Stimulated activated CD8-positive, alpha-beta memory T cell treated with anti-CD3 and anti-CD28 coated beads, Interleukin-12 subunit alpha, Interleukin-12 subunit beta, amount 100 ng/mL, for 4 hours (primary cell): ENCODE measurements at regions not wholly inside any gene's neighbourhood (a gene's known extent, or its start where the extent isn't known, plus 50 kb on each side); places are given as distances from the start of the nearest gene placed in this dataset.

ENCODE experiments used
- DNase-seq: peaks from one replicate; pipeline ENCODE4 v3.0.0-alpha.2; 2020; ENCODE audit warnings: low read depth

DNA sequence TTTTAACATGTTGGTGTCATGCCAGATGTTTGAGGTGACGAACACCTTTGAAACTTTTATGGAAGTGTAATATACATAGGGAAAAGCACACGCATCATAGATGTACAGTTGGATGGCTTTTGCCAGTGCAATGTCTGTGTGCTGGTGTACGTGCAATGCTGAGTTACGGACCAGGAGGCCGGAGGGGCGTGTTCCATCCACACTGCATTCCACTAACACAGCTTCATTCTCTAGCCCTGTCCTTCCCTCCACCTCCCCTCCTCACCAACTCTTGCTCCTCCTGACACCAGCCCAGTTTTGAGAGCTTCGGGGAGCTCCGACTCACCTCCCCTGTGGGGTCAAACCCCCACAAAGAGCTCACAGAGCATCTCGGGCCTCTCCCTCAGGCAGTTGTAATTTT lies 358.8 kb downstream of the C16orf95 start:
- DNase-seq: no peak

DNA sequence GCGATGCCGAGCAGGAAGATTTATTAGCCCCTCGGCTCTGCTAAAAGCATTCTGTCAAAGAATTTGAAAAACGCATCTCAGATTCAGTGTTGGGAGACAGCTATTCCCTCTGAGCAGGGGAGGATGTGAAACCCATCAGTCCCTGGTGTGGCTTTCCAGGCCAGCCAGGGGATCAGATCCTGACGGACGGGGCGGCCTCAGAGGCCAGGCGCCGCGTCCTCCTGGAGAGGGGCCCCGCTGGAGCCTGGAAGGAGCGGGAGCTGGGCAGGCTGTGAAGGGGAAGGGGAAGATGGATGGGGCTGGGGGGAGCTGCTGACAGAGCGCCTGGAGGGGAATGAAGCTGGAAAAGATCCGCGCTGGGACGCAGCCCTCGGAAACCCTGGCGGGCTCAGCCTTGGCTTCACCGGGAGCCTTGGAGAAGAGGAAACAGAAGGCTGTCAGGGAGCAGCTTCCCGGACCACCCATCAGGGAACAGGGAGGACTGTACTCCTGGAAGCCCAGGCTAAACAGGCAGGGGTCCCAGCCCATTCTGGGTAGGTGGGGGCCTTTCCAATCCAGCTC lies 358.0 kb downstream of the C16orf95 start:
- DNase-seq: no peak

DNA sequence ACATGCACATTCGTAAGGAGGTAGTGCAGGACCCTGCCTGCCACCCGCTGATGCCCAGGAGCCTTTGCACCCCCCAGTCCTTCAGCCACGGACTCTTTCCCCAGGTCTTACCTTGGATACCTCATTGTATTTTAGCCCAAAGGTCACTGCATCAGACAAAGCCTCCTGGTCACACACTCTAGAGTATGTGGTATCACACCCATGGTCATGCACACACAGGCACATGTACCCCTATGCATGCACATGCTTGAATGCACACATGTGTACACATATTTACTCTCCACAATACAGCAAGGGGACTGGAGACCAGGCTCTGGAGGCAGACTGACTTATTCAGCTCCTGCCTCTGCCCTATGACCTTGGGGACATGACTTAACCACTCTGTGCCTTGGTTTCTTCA lies 357.5 kb downstream of the C16orf95 start:
- no peak for DNase-seq

DNA sequence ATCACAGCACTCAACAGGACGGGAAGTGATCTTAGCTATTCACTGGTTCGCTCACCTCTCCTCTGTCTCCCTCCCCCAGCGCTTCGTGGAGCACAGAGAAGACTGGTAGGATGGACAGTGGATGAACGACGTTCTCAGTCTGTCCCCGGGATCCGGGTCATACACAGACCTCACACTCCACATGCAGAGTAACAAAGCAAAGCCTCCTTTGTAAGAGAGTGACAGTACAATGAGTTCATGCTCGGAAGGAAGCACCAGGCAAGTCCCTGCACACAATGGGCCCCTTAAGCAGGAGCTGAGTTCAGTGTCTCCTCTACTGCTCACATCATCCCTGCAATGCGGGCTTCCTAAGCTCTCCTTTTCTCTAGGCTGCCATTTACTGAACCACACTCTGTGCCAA lies 356.9 kb downstream of the C16orf95 start:
- no peak for DNase-seq

DNA sequence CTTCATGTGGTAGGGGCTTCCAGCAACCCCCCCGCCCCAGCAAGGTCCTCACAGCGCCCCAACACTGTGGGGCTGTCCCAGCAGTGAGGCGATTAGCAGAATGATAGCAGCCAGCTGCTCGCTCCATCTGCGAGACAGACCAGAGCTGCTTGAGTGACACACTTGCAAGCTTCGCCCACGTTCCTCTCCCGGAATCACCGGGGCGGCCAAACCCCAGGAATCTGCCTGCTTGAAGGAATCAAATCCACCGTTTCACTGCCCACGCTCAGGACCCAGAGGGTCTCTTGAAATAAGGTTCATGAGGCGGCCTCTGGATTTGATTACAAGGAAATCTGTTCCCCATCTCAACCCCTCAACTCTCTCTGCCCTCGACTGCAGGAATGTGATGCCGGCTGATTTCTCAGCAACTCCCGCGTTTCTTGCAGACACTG lies 356.0 kb downstream of the C16orf95 start:
- no peak for DNase-seq

DNA sequence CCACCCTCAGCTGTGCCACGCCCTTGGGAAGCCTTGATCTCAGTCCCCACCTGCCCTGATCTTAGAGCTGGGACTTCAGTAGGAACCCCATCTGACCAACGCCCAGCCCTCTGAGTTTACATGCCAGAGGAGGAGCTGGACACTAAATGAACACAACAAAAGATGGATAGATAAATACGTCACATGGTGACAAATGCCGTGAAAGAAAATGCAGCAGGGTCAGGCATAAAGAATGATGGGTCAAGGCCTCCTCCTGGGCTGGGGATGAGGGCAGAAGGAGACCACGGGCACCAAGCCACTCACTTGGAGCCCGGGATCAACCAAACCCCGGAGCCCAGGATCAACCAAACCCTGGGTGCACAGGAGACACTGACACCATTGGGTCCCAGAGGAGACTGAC lies 354.9 kb downstream of the C16orf95 start:
- DNase-seq: no peak

DNA sequence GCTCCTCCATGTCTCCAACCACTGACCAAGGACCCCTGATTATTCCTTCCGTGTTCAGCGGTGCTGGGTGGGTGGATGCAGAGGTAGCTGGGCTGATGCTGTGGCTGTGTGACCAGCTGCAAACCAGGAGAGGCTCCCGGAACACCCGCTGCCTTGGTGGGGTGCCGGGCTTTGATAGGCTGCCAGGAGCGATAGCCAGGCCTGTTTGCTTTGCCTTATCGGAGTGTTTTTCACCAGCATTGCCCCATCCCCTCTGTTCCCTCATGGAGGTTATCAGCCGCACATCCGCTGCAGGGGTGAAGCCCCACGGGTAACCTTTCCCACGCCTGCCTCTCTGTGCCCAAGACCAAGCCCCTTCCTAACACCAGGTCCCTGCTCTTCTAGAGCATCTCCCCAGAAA lies 354.3 kb downstream of the C16orf95 start:
- no peak for DNase-seq

DNA sequence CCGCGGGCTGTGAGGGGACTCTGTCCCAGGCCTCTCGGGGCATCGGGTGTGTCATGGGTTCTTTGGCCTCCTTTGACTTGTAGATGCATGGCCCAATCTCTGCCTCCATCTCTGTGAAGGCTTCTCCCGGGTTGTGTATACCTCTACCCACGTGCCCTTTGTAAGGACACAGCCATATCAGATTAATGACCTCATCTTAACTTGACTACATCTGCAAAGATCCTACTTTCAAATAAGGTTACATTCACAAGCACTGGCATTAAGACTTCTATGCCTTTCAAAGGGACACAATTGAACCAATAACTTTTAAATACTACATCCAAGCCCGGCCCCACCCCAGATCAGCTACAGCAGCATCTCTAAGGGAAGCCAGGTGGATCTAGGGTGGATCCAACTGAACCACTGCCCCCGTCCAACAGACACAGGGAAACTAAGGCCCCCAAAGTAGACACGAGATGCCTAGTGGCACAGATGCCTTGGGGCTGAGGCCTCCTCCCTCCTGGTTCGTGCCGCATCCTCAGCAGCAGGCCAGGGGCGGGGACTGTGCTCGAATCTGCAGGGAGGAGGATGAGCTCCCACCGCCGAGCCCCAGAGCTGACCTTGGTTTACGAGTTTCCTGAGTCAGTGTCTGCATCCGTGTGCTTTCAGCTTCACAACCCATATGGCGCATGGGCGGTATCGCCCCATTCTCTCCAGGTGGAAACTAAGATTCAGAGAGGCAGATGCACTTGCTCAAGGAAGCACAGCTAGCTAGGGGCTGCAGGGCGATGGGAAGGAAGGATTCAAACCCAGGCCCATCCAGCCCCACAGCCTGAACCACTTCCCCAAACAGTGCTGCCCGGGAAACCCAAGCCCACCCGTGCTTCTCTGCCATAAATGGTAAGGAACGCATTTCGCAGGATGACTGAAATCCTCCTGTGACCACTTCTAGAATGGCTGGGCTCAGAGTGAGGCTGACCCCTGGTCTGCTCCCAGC lies 353.3 kb downstream of the C16orf95 start:
- no peak for DNase-seq

DNA sequence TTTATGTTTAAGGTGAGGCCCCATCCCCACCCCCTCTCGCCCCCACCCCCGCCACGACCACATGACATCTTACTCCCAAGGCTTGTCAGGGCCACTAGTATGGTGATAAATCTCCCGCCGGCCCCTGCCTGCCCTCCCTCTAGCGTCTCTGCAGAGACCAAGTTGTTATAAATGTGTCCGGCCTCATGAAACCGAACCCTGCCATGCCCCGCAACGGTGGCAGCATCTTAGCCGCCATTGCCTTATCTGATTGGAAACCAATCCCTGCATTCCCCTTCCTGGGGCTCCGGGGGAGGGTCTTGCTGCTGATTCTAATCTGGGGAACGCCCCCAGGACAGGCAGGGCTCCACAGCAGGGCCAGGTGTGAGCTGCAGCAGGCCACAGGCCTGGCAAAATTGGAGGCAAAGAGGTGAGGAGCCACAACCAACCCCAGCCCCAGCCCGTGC lies 352.4 kb downstream of the C16orf95 start:
- DNase-seq: no peak

DNA sequence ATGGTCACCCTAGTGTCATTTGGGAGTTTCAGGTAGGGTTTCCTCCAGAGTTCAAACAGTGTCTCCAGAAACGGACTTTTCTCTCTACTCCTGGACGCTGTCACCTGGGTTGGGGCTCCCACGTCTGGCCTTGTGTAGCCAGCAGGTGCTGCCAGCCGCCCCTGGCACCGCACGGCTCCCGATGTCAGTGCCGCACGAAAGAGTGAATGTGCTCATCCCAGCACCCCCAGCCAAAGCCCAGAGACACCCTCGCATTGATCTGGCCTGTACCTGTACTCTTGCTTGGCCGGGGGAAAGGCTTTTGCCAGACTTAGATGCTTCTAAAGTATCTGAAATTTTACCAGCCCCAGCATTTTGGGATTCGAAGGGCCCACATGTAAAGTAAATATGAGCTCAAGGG lies 351.9 kb downstream of the C16orf95 start:
- DNase-seq: no peak

DNA sequence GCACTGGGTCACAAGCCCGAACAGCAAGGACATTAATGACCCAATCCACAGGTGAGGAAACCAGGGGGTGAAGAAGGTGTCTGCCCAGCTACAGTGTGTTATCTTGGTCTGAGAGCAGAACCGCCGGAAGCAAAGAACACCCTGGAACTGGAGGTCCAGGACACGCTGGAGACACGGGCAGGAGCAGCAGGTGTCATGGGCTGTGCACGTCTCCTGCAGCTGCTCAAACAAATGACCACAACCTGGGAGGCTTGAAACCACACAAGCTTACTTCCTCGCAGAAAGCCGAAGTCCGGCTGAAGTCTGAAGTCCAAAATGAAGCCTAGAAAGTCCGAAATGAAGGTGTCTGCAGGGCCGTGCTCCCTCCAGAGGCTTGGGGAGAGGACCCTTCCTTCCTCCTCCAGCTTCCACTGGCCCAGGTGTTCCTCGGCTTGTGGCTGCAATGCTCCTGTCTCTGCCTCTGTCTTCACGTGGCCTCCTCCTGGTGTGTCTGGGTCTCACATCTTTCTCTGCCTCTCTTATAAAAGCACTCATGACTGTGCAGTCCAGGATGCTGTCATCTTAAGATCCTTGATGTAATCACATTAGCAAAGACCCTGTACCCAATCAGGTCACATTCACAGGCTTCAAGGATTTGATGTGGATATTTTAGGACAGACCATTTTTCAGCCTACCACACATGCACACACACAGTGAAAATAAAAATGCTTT lies 351.2 kb downstream of the C16orf95 start:
- no peak for DNase-seq

DNA sequence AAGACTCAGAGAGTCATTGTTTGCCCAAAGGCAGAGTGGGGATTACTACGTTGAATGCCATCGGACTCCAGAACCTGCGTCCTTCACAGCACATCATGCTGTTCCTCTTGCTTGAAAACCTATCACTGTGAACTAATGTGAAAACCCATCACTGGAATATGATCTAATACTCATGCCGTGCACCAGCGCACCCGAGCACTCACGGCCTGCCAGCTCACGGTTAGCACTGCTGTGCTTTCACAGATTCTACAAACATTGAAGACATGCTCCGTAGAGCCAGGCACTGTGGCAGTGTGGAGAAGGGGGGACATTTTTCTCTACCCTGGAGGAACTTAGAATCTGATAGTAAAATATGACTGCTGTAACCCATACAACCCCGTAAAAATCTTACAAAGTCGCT lies 350.4 kb downstream of the C16orf95 start:
- DNase-seq: no peak

DNA sequence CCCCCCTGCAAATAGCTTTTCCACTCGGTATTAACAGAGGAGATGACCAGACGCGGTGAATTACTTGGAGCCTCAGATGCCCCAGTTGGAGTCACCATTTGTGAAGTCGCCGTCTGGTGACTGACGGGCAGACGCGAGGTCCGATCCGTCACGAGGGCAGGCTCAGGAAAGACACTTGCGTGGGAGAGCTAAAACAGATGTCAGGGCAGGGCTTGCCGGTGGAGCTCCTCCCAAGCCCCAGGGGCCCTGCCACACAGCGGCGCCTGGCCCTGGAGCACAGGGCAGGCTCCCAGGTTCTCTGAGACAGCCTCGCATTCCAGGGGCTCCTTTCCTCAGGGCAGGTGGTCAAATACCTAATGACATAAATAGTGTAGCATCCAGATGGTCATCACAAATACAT lies 348.3 kb downstream of the C16orf95 start:
- no peak for DNase-seq

DNA sequence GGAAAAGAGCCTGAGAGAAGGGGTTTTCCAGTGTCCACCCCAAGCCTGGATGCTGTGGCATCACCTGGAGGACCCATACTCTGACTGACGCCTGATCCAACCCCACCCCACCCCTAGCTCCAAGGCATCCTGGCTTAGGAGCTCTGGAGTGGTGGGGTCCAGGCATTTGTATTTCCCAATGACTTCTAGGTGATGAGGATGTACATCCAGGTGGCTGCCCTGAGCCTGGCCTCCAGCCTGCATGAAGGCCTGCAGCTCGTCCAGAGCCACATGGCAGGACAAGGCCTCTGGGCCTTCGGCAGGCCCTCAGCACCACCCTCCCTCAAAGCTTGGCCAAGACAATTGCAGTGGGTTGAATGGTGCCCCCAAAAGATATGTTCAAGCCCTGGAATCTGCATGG lies 347.5 kb downstream of the C16orf95 start:
- no peak for DNase-seq

DNA sequence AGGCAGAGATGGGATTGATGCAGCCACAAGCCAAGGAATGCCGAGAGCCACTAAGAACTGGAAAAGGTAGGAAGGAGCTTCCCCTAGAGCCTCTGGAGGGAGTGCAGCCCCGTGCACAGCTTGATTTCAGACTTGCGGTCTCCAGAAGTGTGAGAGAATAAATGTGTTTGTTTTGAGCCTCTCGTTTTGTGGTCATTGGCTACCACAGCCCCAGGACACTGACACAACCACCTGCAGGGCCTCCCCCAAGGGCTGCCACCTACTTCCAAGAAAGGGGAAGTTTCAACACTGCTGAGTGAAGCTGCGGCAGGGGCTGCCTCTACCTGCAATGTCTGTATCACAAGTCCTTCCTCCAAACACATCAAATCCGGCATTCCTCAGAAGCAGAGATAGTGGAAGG lies 346.9 kb downstream of the C16orf95 start:
- DNase-seq: no peak

DNA sequence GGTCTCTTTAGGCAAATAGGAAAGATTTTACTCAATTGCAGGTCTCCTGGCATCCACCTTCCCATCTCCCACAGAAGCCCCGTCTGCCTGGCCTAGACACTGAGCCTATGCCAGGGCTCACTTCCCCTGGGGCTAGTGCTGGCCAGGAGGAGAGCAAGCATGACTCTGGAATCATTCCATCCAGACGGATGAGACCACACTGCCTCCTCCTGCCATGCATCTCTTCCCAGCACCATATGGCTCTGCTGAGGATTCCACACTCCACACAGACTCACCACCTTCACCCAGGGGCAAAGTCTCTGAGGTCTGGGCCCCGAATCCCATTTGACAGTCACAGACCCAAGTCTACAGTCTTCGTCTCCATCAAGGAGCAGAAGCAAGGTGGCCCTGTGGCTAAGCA lies 346.5 kb downstream of the C16orf95 start:
- DNase-seq: no peak

DNA sequence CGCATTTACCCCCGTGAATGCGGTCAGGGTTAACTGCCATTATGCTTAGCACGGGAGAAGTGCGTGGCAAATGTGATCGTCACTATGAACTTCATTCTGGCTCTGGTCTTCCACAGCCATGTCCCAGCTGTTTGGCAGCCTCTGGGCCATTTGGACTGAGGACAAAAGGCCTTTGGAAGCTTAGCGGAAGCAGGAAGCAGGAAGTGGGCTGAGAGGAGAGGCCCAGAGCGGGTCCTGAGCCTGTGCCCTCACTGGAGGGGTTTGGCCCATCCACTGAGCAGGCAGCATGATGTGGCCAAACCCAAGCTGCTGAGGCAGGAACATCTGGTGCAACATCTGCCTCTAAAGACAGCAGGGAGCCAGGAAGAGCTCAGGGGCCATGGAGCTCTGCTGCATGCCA lies 345.9 kb downstream of the C16orf95 start:
- no peak for DNase-seq

DNA sequence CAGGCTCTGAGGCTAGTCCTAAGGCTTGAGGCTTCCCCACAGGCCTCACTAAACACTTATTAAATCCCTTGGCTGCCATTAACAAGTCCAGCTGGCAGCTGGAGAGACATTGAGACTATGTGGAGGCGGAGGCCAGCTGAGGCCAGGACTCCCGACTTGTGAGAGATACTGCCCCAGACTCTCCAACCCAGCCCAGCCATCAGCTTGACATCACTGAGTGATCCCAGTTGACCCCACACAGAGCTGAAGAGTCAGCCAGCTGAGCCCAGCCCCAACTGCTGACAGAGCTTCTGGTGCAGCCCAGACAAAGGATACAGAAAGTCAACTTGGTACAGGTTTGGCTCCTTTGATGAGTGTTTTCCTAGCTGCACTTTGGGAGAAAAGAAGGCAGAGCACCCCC lies 343.1 kb downstream of the C16orf95 start:
- DNase-seq: no peak

DNA sequence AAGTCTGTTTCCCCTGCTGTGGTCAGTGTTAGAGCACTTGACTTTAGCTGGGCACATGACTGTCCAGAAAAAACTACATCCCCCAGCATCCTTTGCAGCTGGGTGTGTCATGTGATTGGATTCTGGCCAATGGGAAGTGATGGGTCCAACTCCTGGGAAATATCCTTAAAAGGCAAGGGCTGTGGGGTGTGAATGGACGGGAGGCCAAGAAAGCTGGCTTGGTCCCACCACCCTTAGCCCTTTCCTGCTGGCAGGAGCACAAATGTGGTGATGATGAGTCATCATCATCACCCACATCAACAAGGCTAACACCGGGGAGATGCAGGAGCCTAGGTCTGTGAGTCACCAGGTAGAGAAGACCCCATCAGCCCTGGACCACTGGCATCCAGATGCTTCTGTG lies 341.7 kb downstream of the C16orf95 start:
- DNase-seq: no peak

DNA sequence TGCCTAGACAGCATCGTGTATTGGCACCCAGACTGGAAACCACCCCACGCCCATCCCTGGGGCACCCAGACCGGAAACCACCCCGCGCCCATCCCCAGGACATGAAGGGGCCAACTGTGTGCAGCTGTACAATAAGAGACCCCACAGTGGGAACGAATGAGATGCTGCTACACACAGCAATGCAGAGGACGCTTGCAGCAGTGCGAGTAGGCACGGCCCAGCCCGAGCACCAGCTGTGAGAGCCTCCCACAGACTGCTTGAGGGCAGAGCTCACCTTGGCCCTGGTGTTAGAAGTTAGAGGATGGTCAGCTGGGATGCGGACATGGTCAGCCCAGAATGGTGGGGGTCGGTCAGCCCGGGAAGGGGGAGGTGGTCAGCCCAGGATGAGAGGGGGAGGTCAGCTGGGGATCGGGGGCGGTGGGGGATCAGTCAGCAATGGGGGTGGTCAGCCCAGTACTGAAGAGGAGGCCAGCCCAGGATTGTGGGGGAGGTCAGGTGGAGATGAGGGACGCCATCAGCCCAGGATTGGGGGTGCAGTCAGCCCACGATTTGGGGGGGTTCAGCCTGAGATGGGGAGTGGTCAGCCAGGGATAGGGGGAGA lies 340.0 kb downstream of the C16orf95 start:
- DNase-seq: no peak

DNA sequence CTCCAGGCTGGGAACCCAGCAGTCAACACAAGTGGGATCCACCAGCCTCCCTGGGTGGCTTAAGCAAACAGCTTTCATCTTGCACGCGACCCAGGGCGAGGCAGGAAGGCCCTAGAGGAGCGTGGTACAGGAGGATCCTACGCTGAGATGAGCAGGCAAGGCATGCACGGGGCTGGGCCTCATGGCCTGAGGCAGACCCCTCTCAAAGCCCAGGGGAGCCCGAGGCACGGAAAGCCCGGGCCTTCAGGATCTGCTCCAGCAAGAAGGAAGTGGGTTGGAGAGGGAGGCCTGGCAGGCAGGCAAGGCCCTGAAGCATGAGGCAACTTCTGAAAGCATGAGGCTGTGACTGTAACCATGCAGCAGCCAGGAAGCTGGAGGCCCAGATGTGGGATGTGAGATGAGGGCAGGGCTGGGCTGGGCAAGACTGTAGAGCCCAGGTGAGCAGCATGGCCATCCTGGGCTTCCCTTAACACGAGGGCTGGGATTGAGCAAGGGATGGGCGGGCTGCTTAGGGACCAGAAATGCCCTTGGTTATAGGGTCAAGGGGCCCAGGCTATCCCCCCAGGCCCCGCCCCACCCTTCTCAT lies 338.7 kb downstream of the C16orf95 start:
- DNase-seq: no peak

DNA sequence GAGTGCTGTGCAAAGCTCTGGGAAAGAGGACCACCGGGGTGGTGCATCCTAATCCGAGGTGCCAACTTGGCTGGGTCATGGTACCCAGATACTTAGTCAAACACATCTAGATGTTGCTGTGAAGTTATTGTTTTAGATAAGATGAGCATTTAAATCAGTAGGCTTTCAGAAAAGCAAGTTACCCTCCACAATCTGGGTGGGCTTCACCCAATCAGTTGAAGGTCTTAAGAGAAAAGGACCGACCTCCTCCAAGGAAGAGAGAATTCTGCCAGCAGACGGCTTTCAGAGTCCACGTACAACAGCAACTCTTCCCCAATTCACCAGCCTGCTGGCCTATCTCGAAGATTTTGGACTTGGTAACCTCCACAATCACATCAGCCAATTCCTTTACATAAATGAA lies 338.1 kb downstream of the C16orf95 start:
- no peak for DNase-seq
